ENCODE measurements at regions not wholly inside any gene's neighbourhood (a gene's known extent, or its start where the extent isn't known, plus 50 kb on each side); places are given as distances from the start of the nearest gene placed in this dataset.

DNA sequence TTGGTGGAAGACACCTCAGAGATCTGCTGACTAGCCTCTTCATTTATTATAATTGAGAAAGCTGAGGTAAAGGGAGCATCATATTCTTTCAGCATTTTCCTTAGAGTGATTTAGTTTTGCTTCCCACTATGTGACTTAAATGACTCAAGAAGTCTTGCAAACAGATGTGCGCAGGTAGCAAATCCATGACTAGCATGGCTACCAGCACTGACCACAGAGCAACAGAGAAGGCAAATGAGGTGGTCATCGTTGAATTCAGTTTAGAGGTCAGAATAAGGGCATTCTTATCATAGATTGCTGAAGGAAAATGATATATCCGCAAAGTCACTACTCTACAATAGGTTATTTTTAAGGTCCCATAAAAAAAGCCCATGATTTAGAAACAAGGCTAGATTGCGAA lies 162.2 kb downstream of the PIK3R1 start:
- Histone ChIP-seq H3K36me3 (no peaks in the 10 kb centered on the region), H3K4me3 (no peak overlapping the region), H3K4me1 (peaks cover 0 to 41% of the 10 kb centered on the region in 2 donors), H3K27ac (no peak overlapping the region), H3K27me3 (no peaks in the 10 kb centered on the region), H3K9me3 (no peaks in the 10 kb centered on the region)
- intact Hi-C loops (cut with DNase I) = no loop called here
- ATAC-seq (no peak), DNase-seq (no peak)
- TF ChIP-seq, protein P1, sequence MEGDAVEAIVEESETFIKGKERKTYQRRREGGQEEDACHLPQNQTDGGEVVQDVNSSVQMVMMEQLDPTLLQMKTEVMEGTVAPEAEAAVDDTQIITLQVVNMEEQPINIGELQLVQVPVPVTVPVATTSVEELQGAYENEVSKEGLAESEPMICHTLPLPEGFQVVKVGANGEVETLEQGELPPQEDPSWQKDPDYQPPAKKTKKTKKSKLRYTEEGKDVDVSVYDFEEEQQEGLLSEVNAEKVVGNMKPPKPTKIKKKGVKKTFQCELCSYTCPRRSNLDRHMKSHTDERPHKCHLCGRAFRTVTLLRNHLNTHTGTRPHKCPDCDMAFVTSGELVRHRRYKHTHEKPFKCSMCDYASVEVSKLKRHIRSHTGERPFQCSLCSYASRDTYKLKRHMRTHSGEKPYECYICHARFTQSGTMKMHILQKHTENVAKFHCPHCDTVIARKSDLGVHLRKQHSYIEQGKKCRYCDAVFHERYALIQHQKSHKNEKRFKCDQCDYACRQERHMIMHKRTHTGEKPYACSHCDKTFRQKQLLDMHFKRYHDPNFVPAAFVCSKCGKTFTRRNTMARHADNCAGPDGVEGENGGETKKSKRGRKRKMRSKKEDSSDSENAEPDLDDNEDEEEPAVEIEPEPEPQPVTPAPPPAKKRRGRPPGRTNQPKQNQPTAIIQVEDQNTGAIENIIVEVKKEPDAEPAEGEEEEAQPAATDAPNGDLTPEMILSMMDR (IDR thresholded peaks at IDR 0.05) = no peak

DNA sequence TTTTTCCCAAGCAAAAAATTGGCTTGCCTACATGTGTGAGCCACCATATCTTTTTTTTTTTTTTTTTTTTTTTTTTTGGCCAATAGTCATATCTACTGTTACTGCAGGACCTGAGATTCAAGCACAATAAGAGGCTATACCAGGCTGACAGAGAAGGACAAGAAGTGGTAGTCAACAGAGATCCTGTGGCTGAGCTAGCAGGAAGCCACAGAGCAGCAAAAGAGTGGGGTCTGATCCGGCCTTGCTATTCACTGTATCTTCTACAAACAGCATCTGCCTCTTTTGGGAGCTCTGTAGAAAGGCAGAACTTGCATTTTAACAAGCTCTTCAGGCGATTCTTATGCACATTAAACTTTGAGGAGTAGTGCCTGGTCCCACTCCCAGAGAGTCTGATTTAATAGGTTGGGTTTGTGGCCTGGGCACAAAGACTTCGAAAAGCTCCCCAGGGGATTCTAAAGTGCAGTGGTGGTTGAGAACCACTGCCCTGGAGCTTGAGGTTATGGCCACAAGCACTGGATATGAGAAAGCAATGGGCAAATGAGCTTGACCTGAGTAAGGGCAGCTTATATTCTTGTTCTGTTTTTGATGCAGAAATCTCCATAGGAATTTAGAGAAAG lies 162.8 kb downstream of the PIK3R1 start:
- no peak for ATAC-seq
- TF ChIP-seq, protein P1 (IDR thresholded peaks at IDR 0.05) = no peak

DNA sequence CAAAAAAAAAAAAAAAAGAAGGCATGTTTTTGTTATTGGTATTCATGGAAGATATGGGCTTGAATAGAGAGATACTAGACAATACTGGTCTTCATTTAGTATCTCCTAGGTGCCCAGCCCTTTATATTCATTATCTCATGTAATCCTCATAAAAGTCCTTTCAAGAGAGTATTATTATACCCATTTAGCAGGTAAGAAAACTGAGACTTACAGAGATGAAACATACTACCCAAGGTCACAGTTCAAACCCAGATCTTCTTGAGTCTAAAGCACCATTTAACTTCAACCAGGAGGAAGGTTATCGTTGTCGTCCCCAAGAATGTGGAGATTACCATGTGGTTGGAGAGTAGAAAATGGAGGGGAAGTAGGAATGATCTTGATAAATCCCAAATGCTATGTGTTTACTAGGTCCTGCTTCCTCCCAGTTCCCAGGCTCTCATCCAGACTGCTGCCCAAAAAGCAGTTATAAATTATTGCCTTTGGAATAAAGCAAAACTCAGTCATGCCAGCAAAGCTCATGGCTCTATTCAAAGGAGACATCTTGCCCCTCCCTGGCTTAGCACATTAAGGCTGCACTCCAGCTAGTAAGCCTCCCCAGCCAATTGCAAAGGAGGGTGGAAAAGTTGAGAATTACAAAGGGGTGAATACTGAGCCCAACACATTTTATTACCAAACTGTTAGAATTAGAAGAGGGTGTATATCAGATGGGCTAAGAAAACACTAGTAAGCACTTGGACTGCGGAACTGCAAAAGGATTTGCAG lies 163.9 kb downstream of the PIK3R1 start:
- intact Hi-C loops (cut with DNase I) = no loop called here
- TF ChIP-seq, protein P1 (IDR thresholded peaks at IDR 0.05) = no peak

More for the DNA sequence above, 162.8 kb downstream of the PIK3R1 start:
- H3K9me3 ChIP-seq = no peaks in the 10 kb centered on the region
- DNase-seq = no peak
- no peaks in the 10 kb centered on the region for H3K27me3 ChIP-seq
- H3K36me3 ChIP-seq = no peaks in the 10 kb centered on the region
- H3K4me1 ChIP-seq = peaks cover 0 to 46% of the 10 kb centered on the region in 2 donors
- no peak overlapping the region for H3K4me3 ChIP-seq
- intact Hi-C loops (cut with DNase I) = no loop called here
- H3K27ac ChIP-seq = no peak overlapping the region

DNA sequence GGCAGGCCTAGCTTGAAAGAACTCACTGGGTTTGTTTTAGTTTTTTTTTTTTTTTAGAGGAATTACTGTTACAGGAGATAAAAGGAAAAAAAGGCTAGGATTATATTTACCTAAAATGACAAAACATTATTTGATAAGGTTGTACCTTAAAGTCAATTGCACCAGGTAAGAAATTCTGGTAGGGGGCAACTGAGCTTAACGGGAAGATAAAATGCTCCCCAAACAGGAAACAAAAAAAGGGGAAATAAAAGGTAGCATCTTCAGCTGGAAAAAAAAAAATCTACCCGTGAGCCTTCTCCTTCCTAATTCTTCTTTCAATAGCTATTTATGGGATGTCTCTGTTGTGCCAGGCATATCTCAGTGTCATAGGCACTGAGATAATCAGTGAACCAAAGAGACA lies 164.5 kb downstream of the PIK3R1 start:
- Histone ChIP-seq H3K36me3 (no peaks in the 10 kb centered on the region), H3K27ac (no peak overlapping the region), H3K27me3 (no peaks in the 10 kb centered on the region), H3K9me3 (no peaks in the 10 kb centered on the region), H3K4me3 (no peak overlapping the region), H3K4me1 (peaks cover 0 to 39% of the 10 kb centered on the region in 2 donors)
- ATAC-seq (no peak), DNase-seq (no peak)
- TF ChIP-seq, protein P1 (IDR thresholded peaks at IDR 0.05) = no peak
- intact Hi-C loops (cut with DNase I) = no loop called here

More for the DNA sequence above, 163.9 kb downstream of the PIK3R1 start:
- peaks cover 0 to 43% of the 10 kb centered on the region in 2 donors for H3K4me1 ChIP-seq
- H3K27ac ChIP-seq = no peak overlapping the region
- no peaks in the 10 kb centered on the region for H3K36me3 ChIP-seq
- no peak overlapping the region for H3K4me3 ChIP-seq
- DNase-seq = peak in 2 of 4 donors; percentile 41 to 60
- H3K27me3 ChIP-seq = no peaks in the 10 kb centered on the region
- ATAC-seq = peak; percentile 43
- H3K9me3 ChIP-seq = no peaks in the 10 kb centered on the region

DNA sequence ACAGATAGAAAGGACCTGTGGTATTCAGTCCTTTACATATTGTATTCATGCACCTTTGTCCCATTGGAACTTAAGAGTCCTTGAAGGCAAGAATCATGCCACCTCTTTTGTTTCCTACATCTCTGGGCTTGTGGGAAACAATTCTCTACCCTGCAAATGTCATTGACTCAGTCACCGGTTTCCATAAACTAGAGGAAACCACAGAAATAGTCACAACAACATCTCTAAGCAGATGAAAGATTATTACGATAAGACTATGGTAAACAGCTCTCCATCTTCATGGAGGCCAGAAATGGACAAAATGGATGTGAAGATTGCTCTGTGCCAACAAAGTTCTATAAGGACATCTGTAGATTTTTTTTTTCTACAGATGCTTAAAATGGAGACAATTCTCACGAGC lies 165.5 kb downstream of the PIK3R1 start:
- Histone ChIP-seq H3K9me3 (no peaks in the 10 kb centered on the region), H3K27ac (no peak overlapping the region), H3K4me3 (no peak overlapping the region), H3K27me3 (no peaks in the 10 kb centered on the region), H3K36me3 (no peaks in the 10 kb centered on the region), H3K4me1 (peaks cover 0 to 32% of the 10 kb centered on the region in 2 donors)
- TF ChIP-seq, protein P1 (IDR thresholded peaks at IDR 0.05) = no peak
- intact Hi-C loops (cut with DNase I) = no loop called here
- no peak for DNase-seq
- ATAC-seq = no peak
